IPS DF 19.7 (cell line): ENCODE measurements at regions not wholly inside any gene's neighbourhood (a gene's known extent, or its start where the extent isn't known, plus 50 kb on each side); places are given as distances from the start of the nearest gene placed in this dataset.
"Not testable (repeated sequence)": the region's sequence is repeated elsewhere in the genome, so short reads cannot be mapped to it uniquely, and the experiment has no call there.

Source experiments
- DNase-seq: peaks from one replicate; pipeline ENCODE4 v3.0.0-alpha.2; 2013; ENCODE audit warnings: low read depth, low spot score

DNA sequence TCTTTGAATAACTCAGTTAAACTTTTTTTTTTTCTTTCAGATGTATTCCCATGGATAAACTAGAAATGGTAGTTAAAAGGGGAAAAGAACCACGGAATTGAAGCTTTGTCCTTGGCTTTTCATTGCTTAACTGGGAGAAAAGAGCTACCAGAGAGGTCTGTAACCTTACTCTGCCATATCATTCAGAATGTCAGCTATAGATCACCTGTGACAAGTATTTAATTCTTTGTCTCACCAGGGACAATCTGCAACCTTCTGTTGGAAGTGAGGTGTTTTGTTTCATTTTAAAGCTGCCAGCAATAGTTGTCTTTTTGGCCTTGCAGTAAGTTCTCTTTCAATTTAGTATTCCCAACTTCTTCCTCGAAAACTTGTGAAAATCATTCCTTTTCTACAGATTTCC, 618.4 kb downstream of the FRK start:
- DNase-seq: no peak

DNA sequence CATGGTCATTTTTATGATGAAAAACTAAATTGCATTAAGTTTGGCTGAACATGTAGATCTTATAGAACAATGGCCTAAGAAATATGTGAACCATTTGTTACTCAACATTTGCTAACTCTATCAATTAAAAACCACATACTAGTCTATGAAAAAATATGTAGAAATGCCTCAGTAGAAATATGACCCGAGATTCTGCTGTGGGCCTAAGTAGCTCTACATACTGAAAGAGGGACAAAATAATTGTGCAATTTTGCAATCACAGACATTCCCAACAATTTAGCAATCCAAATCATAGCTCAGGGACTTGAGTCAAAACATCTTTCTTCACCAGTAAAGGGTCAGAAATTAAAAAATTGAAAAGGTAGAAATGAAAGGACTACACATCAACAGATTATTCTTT, 619.0 kb downstream of the FRK start:
- DNase-seq: no peak

DNA sequence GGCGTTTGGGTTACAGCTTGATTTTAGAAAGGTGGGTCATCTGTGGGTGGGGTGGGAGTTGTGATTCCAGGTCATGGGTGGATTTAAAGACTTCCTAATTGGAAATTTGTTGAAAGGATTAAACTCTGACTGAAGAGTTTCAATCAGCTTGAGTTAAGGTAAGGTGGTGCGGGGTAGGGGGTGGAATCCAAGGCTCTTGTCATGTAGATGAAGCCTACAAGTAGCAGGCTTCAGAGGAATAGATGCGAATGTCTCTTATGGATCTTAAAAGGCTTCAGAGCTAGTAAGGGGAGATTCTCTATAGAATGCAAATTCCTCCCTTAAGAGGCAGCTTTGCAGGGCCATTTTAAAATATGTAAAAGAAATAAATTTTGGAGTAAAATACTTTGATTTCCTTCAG, 645.3 kb downstream of the FRK start:
- DNase-seq: peak; percentile 87

DNA sequence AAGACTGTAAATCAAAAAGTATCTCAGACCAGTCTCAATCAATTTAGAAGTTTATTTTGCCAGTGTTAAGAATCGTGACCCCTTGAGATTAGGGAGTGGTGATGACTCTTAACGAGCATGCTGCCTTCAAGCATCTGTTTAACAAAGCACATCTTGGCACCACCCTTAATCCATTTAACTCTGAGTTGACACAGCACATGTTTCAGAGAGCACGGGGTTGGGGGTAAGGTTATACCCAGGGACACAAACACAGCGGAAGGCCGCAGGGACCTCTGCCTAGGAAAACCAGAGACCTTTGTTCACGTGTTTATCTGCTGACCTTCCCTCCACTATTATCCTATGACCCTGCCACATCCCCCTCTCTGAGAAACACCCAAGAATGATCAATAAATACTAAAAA, 645.8 kb downstream of the FRK start:
- not testable (repeated sequence) for DNase-seq

DNA sequence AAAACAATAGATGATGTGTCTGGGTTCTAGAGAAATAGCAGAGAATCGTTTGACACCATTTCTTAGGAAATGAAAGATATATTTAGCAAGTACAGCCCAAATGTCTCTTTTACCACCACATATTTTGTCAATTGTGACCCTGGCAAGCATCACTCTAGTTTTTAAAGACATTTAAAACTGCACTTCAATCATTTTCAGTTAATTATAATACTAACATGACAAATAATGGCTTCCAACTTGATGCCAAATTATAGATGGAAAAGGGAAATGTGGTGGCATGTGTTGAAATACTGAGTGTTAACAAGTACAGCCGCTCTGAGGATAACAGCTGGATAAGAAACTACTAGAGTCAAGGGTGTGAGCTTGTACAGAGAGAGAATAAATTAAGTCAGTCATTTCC, 648.9 kb downstream of the FRK start:
- DNase-seq: no peak

DNA sequence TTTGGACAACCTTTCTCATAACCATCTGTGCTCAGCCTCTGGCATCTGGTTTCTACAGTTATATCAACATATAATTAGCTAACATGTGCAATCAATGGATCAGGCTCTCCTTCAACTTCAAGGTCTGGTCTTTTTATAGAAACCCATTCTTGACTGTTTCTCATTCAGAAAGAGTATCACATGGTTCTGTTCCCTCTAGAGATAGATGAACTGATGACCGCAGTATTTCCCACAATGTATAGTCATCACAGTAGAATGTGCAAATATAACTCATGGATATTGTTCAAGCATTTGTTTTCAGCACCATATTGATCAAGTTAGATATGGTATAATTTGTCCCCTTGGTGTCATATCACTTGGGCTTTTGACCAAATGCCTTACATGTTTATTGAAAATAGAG, 656.2 kb downstream of the FRK start:
- DNase-seq: no peak

DNA sequence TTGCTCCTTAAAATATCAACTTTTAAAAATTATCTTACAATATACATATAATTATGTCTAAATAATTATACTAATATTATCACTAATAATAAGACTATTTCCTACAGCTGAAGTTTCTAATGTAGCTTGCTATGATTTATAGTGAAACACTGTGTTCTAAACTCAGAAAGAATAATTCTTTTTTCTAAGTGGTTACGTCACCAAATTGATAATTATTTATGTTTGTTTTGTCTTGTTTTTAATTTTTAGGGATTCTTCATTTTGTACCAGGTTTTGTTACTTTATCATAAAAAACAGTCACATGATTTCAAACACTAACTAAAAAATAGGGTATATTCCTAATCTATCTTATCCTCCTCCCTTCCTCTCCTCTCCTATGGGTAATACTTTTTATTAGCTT, 662.1 kb downstream of the FRK start:
- DNase-seq: no peak

DNA sequence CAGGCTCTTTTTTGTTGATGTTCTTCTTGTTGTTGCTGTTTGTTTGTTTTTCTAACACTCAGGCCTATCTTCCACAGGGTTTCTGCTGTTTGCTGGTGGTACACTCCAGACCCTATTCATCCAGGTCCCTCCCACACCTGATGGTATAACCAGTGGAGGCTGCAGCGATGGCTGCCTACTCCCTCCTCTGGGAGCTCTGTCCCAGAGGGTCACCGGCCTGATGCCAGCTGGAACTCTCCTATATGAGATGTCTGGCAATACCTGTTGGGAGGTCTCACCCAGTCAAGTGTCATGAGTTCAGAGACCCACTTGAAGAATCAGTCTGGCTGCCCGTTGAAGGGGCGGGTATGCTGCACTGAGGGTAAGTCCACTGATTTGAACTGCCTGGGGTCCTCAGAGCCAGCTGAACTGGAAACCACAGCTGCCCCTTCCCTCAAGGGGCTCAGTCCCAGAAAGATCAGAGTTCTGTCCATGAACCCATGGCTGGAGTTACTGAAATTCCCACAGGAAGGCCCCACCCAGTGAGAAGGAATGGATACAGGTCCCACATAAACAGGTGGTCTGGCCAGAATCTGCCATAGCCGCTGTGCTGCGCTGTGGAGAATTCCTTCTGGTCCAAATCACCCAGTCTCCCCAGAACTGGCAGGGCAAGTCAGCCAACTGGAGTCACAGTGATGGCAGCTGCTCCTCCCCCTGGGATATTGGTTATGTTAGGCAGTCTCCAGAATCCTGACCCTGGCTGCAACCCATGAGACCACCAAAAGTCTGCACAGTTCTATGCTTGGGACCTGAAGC, 664.4 kb downstream of the FRK start:
- DNase-seq: no peak

DNA sequence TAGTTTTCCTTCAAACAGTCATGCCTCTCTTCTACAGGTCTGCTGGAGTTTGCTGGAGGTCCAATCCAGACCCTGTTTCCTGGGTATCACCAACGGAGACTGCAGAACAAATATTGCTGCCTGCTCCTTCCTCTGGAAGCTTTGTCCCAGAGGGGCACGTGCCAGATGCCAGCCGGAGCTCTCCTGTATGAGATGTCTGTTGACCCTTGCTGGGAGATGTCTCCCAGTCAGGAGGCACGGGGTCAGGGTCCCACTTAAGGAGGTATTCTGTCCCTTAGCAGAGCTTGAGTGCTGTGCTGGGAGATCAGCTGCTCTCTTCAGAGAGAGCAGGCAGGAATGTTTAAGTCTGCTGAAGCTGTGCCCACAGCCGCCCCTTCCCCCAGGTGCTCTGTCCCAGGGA, 666.9 kb downstream of the FRK start:
- DNase-seq: no peak

DNA sequence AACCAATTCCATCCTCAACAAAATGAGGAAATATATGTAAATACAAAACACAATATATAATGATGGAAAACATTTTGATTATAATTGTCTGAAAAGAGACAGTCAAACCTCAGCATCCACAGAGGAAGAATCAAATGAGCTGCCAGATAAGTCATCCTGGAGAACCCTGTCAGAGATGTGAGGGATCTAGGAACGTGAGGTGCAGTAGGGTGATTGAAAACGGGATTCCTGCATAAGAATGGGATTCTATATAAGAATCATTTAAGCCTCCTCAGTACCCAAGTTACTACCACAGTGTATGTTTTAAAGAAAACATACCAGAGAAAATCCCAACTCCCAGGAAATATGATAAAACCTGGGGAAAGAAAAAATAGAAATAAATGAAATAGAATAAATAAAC, 690.5 kb downstream of the FRK start:
- DNase-seq: peak; percentile 2

DNA sequence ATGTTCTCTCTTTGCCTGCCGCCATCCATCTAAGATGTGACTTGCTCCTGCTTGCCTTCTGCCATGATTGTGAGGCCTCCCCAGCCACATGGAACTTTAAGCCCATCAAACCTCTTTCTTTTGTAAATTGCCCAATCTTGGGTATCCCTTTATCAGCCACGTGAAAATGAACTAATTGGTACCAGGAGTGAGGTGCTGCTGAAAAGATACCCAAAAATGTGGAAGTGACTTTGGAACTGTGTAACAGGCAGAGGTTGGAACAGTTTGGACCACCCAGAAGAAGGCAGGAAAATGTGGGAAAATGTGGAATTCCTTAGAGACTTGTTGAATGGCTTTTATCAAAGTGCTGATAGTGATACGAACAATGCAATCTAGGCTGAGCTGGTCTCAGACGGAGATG, 694.9 kb downstream of the FRK start:
- DNase-seq: no peak

DNA sequence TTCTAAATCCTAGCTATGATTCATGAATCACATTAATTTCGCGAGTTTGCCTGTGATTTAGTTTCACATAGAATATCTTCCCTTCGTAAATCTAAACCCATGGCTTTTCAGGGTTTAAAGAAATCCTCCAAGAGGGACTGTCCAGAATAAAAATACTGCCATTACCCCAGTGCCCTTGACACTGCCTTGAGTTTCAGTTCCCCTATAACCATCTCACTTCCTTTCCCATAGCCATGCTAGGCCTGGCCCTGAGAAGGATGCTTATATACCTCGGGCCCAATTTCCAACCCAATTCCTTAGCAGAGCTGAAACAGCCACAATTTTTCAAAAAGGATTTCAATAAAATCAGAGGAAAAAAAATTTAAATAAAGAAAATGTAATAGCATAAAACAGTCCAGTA, 697.3 kb downstream of the FRK start:
- no peak for DNase-seq

DNA sequence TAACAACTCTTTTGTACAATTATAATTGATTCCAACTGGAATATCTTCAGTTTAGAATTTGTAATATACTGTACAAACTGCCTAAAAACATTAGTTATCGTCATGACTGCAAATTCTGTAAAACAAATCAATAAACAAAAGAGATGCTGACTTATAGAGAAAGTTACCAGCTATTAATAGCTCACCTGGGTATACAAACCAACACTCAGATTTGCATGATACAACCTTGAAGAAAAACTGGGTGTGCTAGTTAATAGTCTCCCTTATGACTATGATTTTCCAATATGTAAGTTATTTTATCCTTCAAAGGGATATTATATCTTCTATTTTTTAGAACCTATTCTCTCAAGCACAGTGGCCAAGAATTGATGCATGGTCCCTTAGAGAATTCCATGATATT, 698.5 kb downstream of the FRK start:
- no peak for DNase-seq

DNA sequence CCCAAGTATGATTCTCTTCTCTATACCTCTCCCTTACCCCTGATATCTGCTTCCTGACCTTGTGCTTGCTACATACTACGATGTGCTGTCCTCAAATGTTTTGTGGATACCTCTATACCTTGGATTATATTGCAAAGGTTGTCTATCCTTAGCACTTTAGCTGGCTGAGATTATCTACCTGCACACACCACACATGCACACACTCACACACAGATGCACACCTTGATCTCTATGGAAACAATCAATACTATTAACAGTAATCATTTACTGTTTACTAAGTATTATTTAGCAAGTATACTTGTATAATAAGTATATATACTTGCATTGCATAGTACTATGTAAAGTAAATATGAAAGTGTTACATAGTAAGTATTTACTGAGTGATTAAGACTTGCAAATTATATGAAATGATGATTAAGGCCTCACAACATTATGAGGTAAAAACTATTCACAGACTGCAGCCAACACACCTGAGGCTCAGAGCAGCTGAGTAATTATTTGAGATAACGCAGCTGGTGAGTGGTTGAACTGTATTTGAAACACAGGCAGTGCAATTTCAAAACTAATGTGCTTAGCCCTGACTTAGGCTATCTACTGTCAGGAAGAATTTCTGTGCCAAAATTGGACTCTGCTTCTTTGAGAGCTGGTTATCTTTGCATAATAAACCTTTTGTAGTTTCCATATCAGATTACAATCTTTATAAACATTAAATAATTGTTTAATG, 699.9 kb downstream of the FRK start:
- DNase-seq: no peak

DNA sequence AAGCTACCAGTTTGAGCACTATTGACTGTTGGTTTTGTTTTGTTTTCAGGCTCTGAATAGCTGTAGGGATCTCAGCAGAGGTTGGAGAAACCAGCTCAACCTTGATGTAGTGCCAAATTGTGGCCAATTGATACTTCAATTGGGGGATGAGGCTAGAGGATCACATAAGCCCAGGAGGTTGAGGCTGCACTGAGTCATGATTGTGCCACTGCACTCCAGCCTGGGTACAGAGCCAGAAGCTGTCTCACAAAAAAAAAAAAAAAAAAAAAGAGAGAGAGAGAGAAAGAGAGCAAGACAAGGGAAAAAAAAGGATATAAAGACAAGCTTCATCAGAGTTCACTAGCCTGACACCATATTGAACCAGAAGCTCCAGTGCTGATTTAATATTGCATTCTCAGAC, 702.1 kb downstream of the FRK start:
- no peak for DNase-seq

DNA sequence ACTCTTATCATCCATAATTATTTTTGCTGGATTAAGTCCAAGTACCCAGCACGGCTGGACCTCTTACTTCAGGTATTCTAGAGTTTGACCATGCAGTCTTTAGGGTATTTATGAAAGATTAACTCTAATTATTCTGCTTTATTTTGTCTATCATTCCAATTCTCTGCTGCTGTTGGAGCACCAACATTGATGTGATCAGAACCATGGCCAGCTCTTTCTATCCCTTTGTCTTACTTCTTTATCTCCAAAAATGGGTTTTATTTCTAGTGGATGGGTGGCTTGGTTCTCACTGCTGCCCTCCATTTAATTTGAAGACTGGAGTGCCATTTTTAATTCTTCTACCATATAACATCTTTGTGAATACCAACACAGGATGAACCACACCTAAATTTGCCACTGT, 704.3 kb downstream of the FRK start:
- DNase-seq: no peak

DNA sequence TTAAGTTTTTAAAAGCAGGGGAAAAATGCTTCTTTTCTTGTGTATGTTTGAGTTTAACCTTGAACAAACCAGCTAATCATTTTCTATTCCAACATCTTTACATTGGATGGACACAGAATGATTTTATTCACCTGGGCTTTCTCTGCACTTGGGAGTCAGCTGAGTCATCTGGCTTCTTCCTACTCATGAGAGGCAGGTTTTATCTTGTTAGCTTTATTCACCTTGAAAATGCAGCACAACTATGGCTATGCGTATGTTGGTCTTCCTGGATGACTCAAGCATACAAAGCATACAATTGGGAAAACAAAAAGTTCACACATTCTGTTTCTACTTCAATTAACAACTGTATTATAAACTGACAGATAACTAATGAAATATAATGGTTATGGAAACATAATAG, 737.7 kb downstream of the FRK start:
- no peak for DNase-seq

DNA sequence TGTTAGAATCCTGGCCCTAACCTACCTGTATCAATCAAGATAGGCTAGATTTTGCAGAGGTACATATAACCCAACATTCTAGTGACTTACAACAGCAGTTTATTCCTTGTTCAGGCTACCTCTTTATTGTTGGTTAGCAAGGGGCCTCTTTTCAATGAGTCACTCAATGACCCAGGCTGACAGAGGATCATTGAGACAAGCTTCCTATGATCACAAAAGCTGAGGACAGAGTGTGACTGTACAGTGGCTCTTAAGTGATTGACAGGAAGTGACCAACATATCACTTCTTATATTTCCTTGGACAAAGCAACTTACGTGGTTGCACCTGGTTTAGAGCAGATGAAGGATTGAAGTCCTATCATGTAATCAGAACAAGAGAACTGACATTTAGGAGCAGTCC, 740.9 kb downstream of the FRK start:
- DNase-seq: no peak

DNA sequence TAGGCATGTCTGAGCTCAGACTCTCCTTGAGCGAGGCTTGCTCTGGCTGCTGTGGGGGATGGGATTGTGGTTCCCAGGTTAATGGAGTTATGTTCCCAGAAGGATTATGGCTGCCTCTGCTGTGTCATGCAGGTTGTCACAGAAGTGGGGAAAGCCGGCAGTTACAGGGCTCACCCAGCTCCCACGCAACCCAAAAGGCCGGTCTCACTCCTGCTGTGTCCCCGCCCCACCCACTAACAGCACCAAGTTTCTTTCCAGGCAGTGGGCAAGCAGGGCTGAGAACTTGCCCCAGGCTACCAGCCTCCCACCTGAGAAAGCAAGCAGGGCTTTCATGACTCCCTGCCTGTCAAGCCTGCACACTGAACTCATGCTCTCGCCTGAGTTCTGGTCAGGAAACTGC, 750.5 kb downstream of the FRK start:
- no peak for DNase-seq

DNA sequence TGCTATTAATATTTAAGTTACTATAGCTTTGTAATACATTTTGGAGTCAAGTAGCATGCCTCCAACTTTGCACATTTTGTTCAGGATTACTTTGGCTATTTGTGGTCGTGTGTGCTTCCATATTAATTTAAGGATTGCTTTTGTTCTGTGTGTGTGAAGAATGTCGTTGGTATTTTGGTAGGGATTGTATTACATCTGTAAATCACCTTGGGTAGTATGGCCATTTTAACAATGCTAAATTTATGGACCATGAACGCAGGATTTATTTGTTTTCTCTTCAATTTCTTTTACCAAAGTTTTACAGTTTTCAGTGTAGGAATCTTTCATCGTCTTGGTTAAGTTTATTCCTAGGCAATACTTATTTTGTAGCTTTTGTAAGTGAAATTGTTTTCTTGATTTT, 758.0 kb downstream of the FRK start:
- no peak for DNase-seq

DNA sequence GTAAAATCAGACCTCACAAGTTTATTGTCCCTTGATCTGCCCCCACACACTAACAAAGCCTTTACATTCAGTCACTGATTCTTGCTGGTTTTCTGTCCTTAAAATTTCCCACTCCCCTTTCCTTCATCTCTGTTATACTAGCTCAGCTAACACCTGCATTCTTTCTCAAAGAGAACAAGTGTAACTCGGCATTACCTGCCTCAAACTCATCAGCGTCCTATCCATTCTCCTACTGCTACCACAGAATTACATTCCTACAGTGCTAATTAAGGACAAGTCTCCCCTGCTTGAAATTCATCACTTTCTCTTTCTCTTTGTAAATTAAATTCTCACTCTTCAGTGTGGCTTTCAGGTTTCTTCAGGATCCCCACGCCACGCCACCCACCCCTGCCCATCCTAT, 773.2 kb downstream of the FRK start:
- DNase-seq: no peak

DNA sequence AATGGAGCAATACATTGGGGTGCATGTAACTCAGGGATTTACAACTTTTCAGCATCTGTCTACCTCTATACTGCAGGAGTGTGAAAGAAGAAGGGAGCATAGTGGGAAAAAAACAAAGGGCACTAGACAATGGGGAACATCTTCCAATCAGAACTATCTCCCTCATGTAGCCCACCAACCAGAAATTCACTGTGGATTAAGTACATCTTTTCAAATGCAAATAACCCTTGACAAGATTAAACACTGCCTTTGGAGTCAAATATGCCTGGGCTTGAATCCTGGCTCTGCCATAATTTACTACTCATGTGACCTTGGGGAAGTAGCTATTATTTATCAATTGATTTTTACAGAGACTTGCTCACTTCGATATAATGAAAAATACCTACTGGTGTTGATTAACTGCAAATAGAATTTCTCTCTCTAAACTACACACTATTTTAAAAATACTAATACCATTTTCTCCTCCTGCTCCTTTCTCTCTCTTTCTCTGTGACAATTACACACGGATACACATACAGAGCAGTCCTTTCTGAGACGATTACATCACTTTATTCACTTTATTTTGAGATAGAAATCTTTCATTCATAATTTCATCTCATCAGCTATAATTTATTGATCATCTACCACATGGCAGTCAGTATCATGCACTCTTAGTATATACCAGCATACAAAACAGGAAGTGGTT, 783.7 kb downstream of the FRK start:
- DNase-seq: no peak

DNA sequence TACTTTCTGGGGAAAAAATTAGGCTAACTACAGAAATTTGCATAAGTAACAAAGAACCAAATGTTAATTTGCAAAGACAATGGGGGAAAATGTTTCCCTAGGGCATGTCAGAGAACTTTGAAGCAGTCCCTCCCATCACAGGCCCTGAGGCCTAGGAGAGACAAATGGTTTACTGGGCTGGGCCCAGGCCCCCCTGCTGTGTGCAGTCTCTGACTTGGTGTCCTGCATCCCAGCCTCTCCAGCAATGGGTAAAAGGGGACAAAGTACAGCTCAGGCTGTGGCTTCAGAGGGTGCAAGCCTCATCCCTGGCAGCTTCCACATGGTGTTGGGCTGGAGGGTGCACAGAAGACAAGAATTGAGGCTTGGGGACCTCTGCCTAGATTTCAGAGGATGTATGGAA, 788.4 kb downstream of the FRK start:
- no peak for DNase-seq
